Stimulated activated effector memory CD8-positive, alpha-beta T cell treated with anti-CD3 and anti-CD28 coated beads, Interleukin-12 subunit alpha, Interleukin-12 subunit beta, amount 100 ng/mL, for 72 hours (primary cell): ENCODE measurements at regions not wholly inside any gene's neighbourhood (a gene's known extent, or its start where the extent isn't known, plus 50 kb on each side); places are given as distances from the start of the nearest gene placed in this dataset.

ENCODE experiments used
- ATAC-seq: fragments of 150-1000 bp; cut with Tn5 transposase; 2 replicates; pipeline ENCODE4 v1.10.0; 2021
- DNase-seq, 2 donors: peaks; one replicate each; pipeline ENCODE4 v3.0.0; 2021 to 2022; ENCODE audit warnings: low spot score in 2 of 2
- H3K27ac Mint-ChIP-seq: one replicate; pipeline ENCODE4 v1.8.0; 2022; ENCODE audit warnings: mild to moderate bottlenecking, mixed read lengths
- H3K36me3 Mint-ChIP-seq: one replicate; pipeline ENCODE4 v1.8.0; 2022; ENCODE audit warnings: mild to moderate bottlenecking, mixed read lengths
- H3K4me1 Mint-ChIP-seq: one replicate; pipeline ENCODE4 v1.8.0; 2022; ENCODE audit warnings: mixed read lengths
- H3K4me3 Mint-ChIP-seq: one replicate; pipeline ENCODE4 v1.8.0; 2022; ENCODE audit warnings: mild to moderate bottlenecking, mixed read lengths
- H3K9me3 Mint-ChIP-seq: one replicate; pipeline ENCODE4 v1.8.0; 2022; ENCODE audit warnings: mixed read lengths

DNA sequence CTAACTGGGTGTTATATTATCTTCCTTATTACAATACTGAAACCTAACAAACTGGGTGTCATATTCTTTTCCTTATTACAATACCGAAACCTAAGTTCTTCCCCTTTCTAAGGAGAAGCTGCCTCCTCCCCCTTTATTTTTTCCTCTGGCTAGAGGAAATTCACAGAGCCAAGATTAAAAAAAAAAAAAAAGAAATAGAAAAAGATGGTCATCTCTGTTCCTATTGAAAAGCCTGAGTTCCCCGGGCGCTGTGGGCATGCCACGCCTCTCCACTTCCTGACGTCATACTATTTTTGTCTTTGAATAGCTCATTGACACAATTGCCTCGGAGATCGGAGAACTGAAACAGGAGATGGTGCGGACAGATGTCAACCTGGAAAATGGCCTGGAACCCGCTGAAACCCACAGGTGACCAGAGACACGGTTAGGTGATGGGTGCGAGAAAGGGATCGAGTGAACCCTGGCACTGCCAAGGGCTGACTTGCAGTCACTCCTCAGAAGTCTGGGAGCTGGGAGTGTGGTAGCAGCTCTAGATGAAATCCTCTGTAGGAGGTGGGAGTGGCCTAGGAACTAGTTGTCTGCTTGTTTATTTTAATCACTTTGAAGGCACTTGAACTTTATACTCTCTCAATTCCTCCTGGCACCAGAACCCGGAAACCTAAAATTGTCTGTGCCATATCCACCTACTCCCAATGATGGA is 82.2 kb upstream of the NAA20 start:
- no peak overlapping the region for H3K4me3 Mint-ChIP-seq
- no peak overlapping the region for H3K27ac Mint-ChIP-seq

DNA sequence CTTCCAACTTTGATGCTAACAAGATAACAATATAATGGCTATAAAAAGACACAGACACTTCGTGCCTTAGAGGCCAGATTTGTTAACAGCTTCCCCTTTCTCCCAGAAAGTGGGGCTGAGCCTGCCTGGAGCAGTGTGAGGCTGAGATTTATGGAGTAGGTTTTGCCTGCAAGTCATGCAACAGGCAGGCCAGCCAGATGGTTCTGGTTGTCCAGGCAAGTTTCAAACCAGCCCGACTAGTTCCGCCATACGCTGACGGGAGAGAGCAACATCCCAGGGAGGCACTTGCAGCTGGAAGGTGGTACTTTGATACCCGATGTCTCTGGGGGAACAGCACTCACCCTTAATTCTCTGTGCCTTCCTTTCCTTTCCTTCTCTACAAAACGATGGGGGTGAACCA is 81.3 kb upstream of the NAA20 start:
- Mint-ChIP-seq H3K9me3 (no peaks in the 10 kb centered on the region), H3K27ac (no peak overlapping the region), H3K36me3 (peaks cover 6% of the 10 kb centered on the region), H3K4me1 (peaks cover 21% of the 10 kb centered on the region), H3K4me3 (no peak overlapping the region)
- no peak for ATAC-seq
- DNase-seq, result no peak

More for the DNA sequence above, 82.2 kb upstream of the NAA20 start:
- Mint-ChIP-seq H3K9me3 (no peaks in the 10 kb centered on the region), H3K4me1 (peaks cover 21% of the 10 kb centered on the region), H3K36me3 (peaks cover 6% of the 10 kb centered on the region)
- DNase-seq (no peak), ATAC-seq (no peak)

DNA sequence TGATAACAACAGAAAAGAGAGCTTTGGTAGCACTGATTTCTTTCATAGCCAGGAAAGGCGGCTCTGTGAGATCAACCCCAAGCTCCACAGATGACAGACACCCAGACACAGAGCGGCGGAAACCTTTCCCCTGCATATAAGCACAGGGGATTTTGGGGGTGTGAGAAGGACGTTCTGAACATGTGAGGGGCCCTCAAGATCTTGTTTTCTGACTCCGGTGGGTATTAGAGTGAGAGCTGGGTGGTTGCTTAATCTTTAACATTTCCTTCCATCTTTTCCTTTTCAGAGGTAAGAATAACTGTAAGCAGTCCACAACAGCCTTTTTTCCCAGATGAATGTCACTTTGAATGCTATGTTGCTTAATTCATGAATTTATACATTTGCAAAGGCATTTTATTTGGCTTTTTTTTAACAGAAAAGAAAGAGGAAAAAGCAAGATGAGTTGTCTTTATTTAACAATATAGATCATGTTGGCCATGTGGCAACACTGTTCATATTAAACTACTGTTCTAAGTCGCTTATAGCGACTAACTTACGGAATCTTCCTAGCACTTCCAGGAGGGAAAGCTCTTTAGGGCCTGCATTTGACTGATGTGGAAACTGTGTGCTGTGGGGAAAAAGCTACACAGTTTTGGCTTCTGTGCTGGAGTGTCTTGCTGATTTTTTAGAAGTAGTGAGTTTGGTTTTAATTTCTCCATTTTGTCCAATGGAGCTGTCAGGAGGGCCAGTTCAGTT is 80.5 kb upstream of the NAA20 start:
- H3K4me1 Mint-ChIP-seq, result peaks cover 21% of the 10 kb centered on the region
- no peak for ATAC-seq
- no peak overlapping the region for H3K27ac Mint-ChIP-seq
- no peaks in the 10 kb centered on the region for H3K9me3 Mint-ChIP-seq
- H3K36me3 Mint-ChIP-seq, result peaks cover 6% of the 10 kb centered on the region
- peak overlapping the region; percentile 15 for H3K4me3 Mint-ChIP-seq
- no peak for DNase-seq

DNA sequence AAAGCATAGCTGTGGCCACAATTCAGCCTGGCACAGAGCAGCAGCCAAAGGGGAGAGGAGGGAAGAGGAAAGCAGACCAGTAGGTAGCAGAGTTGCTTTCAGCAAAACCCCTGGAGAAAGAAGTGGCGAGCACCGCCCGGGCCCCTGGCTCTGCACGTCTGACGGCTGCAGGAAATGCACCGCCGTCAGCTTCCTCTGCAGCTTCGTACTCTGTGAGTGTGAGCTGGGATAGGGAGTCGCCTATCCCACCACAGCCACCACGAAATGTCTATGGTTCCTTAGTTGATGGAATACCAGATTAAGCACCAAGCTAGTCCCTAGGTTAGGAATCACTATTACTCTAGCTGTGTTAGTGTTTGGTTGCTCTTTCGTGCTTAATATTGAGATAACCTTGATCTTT is 79.9 kb upstream of the NAA20 start:
- no peaks in the 10 kb centered on the region for H3K9me3 Mint-ChIP-seq
- peaks cover 21% of the 10 kb centered on the region for H3K4me1 Mint-ChIP-seq
- H3K4me3 Mint-ChIP-seq, result peak overlapping the region; percentile 15
- peak; percentile 53 for ATAC-seq
- H3K27ac Mint-ChIP-seq, result peak overlapping the region; percentile 17
- peaks cover 6% of the 10 kb centered on the region for H3K36me3 Mint-ChIP-seq
- no peak for DNase-seq

DNA sequence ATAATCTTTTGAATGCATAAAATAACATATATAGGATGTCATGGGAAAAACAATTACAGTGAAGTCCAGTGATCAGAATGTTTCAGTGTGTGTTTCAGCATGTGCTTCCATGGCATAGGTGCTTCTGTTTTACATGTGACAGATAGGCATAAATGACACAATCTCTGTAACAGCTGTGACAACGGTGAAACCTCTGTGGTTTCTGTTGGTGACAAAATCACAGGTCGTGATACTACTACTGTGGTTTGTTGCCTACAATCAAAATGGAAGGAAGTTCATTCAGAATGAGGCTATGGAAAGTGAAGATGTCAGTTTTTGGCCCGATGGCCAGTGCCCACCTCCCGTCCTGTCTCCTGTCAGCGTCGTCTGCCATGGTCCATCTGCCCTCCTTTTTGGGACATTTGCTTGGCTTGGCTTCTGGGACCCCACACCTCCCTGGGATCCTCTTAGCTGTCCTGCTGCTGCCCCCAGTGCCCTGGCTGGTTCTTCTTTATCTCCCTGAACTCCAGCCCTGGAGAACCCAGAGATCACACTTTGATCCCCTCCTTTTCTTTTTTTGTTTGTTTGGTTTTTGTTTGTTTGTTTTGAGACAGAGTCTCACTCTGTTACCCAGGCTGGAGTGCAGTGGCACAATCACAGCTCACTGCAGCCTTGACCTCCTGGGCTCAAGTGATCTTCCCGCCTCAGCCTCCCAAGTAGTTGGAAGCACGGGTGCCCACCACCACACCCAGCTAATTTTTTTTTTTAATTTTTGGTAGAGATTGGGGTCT is 79.3 kb upstream of the NAA20 start:
- Mint-ChIP-seq H3K9me3 (no peaks in the 10 kb centered on the region), H3K36me3 (peaks cover 6% of the 10 kb centered on the region), H3K27ac (peak overlapping the region; percentile 17), H3K4me1 (peaks cover 21% of the 10 kb centered on the region), H3K4me3 (peak overlapping the region; percentile 15)
- DNase-seq (peak in 1 of 2 donors; percentile 50), ATAC-seq (peak; percentile 97)

DNA sequence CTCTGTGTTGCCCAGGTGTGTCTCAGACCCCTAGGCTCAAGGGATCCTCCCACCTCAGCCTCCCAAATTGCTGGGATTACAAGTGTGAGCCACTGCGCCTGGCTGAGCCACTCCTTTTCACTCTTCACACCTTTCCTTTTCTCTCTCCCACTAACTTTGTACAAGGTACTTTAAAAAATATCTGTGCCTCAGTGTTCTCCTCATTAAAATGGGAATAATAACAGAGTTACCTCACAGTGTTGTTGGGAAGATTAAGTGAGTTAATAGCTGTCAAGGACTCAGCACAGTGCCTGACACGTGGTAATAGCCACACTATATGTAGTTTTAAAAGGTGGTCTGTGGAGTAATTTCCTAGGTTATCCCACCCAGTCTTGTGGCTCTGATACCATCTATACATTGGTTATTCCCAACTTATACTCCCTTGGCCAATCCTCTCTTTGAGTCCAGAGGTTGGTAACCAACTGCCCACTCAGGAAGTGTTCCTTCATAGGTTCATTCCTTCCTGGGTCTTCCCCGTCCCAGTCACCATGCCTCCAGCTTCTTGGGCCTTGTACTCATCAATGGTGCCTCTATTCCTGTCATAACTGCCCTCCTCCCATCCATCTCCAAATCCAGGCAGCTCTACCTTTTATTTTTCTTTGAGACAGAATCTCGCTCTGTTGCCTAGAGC is 78.6 kb upstream of the NAA20 start:
- ATAC-seq, result no peak
- no peaks in the 10 kb centered on the region for H3K9me3 Mint-ChIP-seq
- H3K4me3 Mint-ChIP-seq, result no peak overlapping the region
- no peak overlapping the region for H3K27ac Mint-ChIP-seq
- DNase-seq, result no peak
- peaks cover 21% of the 10 kb centered on the region for H3K4me1 Mint-ChIP-seq
- H3K36me3 Mint-ChIP-seq, result peaks cover 6% of the 10 kb centered on the region

DNA sequence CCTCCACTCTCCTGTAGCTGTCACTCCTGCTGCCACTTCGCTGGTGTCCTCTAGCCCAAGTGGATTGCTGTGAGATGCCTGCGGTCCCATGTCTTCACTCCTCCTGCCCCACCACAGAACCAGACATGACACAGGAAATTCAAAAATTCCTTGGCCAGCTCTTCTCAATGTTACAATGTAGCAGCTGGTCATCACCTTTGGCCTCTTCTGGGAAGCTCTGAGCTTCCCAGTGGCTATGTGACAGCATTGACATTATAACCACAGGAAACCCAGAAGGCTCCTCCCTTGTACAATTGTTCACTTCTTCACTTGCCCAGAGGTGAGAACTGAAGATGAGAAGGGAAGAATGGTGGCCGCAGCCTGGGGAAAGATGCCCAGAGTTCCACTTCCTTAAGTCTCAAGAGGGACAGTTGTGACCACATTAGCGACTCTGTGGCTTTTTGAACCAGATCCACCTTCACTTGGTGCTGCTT is 76.1 kb upstream of the NAA20 start:
- Mint-ChIP-seq H3K36me3 (peaks cover 6% of the 10 kb centered on the region), H3K4me3 (no peak overlapping the region), H3K9me3 (no peaks in the 10 kb centered on the region), H3K4me1 (peaks cover 36% of the 10 kb centered on the region), H3K27ac (no peak overlapping the region)
- DNase-seq (no peak), ATAC-seq (no peak)

DNA sequence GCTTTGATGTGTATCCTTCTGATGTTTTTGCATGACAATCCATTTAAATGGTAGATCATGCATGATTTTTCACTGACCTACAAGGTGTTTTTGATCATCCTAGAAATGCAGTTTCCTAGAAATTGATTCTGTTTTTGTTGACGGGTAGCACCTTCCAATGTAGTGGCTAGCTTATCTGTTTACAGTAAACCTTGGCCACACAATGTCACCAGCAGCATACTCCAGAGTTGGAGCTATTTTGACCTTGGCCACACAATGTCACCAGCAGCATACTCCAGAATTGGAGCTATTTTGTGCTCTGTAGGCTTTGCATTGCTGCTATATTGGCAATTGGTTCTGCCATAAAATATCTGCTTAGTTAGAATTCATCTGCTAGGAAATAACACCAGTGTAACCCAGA is 74.6 kb upstream of the NAA20 start:
- Mint-ChIP-seq H3K36me3 (peaks cover 6% of the 10 kb centered on the region), H3K27ac (no peak overlapping the region), H3K9me3 (no peaks in the 10 kb centered on the region), H3K4me1 (peaks cover 28% of the 10 kb centered on the region), H3K4me3 (no peak overlapping the region)
- no peak for DNase-seq
- ATAC-seq, result no peak

DNA sequence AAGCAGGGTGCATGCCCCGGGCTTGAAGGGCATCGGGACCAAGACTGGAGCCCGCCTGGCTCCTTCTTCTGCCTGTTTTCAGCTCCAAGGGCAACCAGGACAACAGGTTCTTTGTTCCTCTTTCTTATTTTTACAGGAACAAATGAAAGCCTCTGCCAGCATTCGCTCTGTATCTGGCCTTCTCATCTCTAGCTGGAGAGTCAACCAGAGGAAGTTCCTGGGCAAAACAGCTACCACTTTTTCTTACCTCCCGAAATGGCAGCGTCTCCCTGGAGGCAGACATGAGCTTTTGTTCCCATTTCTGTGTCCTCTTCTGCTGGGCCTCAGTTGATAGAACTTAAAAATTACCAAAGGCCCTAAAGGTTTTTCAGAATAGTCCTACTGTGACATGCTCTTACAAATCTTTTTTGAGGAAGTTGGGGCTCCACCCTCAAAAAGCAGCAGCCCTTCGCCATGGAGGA is 74.1 kb upstream of the NAA20 start:
- Mint-ChIP-seq H3K27ac (no peak overlapping the region), H3K4me1 (peaks cover 23% of the 10 kb centered on the region), H3K4me3 (no peak overlapping the region), H3K9me3 (no peaks in the 10 kb centered on the region), H3K36me3 (peaks cover 2% of the 10 kb centered on the region)
- no peak for DNase-seq
- no peak for ATAC-seq

DNA sequence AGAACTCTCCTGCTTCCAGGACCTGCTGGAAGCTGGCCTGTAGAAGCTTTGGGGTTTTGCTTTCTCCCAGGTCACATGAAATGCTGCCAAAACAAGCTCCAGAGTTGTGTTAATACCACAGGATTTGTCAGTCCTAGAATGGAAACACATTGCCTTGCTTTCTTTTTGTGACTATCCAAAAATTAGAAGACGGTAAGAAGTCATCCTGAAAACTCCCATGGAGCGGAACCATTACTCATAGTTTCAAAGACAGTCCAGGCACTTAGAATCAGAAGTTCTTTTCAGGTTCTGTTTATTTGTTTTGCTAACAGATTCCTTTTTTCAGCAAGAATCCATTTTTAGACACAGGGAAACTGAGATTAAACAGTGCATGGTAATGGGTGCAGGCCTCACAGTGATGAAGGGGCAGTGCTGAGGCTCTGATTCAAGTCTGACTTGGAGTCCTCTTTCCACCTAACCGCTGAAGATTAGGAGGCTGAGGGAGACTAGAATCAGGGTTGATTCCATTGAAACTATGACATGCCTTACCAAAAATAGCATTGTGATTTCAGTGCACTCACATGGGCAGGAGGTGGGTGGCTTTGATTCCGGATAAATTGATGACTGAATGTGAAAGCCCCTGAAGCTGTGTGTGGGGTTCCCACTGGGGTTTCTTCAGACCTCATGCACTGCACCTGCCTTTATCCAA is 72.2 kb upstream of the NAA20 start:
- Mint-ChIP-seq H3K36me3 (no peaks in the 10 kb centered on the region), H3K4me3 (no peak overlapping the region), H3K27ac (no peak overlapping the region), H3K4me1 (peaks cover 15% of the 10 kb centered on the region), H3K9me3 (no peaks in the 10 kb centered on the region)
- DNase-seq (peak in 1 of 2 donors; percentile 50), ATAC-seq (peak; percentile 86)

DNA sequence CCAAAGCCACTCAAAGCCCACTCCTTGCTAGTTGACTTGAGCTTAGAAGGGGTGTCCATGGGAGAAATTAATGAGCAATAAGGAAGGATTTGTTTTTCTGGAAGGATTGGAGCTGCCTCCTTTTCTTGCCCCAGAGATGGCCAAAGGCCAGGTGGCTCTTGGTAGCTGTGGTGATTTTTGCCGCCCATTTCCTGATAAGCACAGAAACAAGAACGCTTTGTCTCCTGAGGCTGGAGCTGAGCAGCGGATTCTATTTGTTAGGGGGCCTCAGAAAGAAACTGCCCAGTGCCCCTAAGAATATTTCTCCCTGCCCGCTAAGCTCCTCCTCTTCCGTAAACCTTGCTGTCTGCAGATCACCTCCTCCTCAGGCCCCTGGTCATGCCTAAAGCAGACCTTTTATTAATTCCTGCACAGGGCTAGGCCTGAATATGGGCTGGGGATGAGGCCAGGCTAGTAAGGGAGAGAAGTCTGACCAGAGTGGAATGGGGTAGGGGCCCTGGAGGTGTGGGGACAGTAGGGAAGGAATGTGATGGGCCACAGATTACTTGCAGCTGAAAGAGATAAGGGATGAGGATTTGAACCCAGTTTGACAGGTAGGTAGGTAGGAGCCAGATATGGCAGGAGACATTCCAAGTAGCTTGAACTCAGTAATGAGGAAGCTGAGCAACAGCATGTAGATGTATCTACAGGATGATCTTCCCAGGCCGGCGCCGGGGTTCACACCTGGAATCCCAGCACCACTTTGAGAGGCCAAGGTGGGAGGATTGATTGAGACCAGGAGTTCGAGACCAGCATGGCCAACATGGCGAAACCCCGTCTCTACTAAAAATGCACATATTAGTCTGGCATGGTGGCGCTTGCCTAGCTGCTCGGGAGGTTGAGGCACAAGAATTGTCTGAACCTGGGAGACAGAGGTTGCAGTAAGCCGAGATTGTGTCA is 71.2 kb upstream of the NAA20 start:
- Mint-ChIP-seq H3K9me3 (no peaks in the 10 kb centered on the region), H3K27ac (peak overlapping the region; percentile 16), H3K36me3 (no peaks in the 10 kb centered on the region), H3K4me1 (peaks cover 15% of the 10 kb centered on the region), H3K4me3 (no peak overlapping the region)
- no peak for ATAC-seq
- DNase-seq, result no peak

DNA sequence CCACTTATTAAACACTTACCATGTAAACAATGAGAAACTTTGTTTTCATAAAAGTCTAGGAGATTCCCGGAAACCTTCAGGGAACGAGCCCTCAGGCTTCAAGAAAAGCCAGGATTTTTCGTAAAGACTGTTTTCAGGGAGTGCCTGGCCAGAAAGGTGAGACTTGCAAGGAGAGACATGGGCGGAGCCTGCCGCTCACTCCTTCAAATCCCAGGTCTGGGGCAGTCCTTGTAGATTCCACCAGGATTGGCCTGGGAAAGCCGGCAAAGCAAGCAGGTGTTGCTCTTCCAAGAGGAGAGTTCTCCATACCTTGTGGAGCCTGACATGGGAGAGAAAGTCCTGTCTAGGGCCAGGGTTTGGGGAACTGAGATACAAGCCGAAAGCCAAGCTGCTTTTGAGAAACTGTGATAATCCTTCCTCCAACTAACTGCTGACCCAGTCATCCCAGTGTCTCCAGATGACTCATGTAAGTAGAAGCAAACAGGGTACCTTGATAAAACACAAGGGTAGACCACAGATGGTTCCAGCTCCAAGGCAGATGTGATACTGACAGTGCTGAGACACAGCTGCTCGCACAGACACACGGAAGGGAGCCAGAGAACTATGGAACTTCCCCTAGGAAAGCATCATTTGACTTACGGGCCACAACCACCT is 69.4 kb upstream of the NAA20 start:
- H3K27ac Mint-ChIP-seq, result no peak overlapping the region
- ATAC-seq, result peak; percentile 68
- H3K4me3 Mint-ChIP-seq, result no peak overlapping the region
- H3K4me1 Mint-ChIP-seq, result peaks cover 15% of the 10 kb centered on the region
- DNase-seq, result no peak
- H3K36me3 Mint-ChIP-seq, result no peaks in the 10 kb centered on the region
- no peaks in the 10 kb centered on the region for H3K9me3 Mint-ChIP-seq

DNA sequence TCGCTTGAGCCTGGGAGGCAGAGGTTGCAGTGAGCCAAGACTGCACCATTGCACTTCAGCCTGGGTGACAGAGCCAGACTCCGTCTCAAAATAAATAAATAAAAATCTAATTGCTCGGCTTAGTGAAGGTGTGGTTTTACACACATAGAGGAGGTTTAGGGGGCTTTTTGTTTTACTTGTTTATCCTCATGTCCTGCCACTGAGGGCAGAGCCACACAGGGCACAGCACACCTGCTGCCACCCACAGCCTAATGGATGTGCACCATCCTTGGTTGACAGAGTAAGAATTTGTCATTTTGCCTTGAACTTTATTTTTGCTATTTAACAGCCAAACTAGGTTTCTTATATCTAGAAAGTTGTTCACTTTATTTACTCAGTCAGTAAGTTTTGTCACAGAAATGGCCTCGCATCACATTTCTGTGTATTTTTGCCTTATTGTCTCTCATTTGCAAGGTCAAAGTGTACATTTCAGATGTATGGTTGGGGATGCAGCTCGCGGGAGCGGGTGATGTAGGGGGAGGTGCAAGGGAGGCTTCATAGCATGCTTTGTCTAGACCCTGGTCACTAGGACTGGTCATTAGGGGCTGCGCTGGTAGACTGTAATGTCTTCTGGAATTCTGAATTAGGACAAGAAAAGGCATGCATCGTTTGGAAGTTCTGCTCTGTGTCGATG is 67.8 kb upstream of the NAA20 start:
- H3K4me3 Mint-ChIP-seq, result no peak overlapping the region
- H3K4me1 Mint-ChIP-seq, result peaks cover 12% of the 10 kb centered on the region
- DNase-seq (no peak), ATAC-seq (no peak)
- no peaks in the 10 kb centered on the region for H3K9me3 Mint-ChIP-seq
- no peaks in the 10 kb centered on the region for H3K36me3 Mint-ChIP-seq
- H3K27ac Mint-ChIP-seq, result no peak overlapping the region
